HepG2 (cell line): ENCODE measurements at regions not wholly inside any gene's neighbourhood (a gene's known extent, or its start where the extent isn't known, plus 50 kb on each side); places are given as distances from the start of the nearest gene placed in this dataset.

Source experiments
- ATAC-seq: fragments of 200-7000 bp; cut with Tn5 transposase; 3 replicates; pipeline ENCODE4 v1.9.1; 2020; ENCODE audit warnings: mild to moderate bottlenecking, moderate library complexity
- BruUV-seq: library from RNA; stranded (reverse); fragments of 400-500 nt; replicated peaks from 2 replicates; lab custom pipeline; 2021; lab: Mats Ljungman, UMichigan
- CTCF ChIA-PET: fragments of 300-600 bp; formaldehyde crosslinking; extraction: SDS; loops from one replicate; lab custom pipeline; 2021; ENCODE audit warnings: low total read pairs, inconsistent platforms, low intra/inter-chr PET ratio; lab: Yijun Ruan, JAX
- POLR2A ChIA-PET: fragments of 350-600 bp; sonication (Branson Sonifier 250); formaldehyde crosslinking; loops from one replicate; lab custom pipeline; 2020; ENCODE audit warnings: antibody characterized with exemption, inconsistent platforms; lab: Yijun Ruan, JAX
- DNase-seq: peaks from one replicate; pipeline ENCODE4 v3.0.0-alpha.2; 2015; ENCODE audit warnings: low spot score
- FAIRE-seq: peaks from 3 replicates; lab custom pipeline; 2011; peaks lifted over from hg19 to GRCh38; lab: Jason Lieb, UNC
- H2AFZ ChIP-seq: one replicate; pipeline ENCODE4 v1.6.1; 2011; ENCODE audit warnings: low read length, inconsistent platforms
- H3K27ac ChIP-seq: fragments of 300-600 bp; 3 replicates; pipeline ENCODE4 v1.8.0; 2011; ENCODE audit warnings: mixed run types, mild to moderate bottlenecking, mixed read lengths, low read length, inconsistent platforms; ENCODE audit not compliant: insufficient read depth; ENCODE audit errors: extremely low read length
- H3K27me3 ChIP-seq, 2 experiments: fragments of 200-600 bp in 1 of 2; 2 replicates in 1 of 2; 3 replicates in 1 of 2; pipeline versions ENCODE4 v1.6.0 to v1.8.0; 2011; ENCODE audit warnings: low read length in 2 of 2, mild to moderate bottlenecking in 2 of 2, moderate library complexity in 2 of 2, inconsistent platforms in 1 of 2; ENCODE audit not compliant: insufficient read depth in 2 of 2, control insufficient read depth in 1 of 2
- H3K36me3 ChIP-seq, 2 experiments: fragments of 200-600 bp in 1 of 2; replicated peaks in 1 of 2; 2 replicates in 1 of 2; 3 replicates in 1 of 2; pipeline versions ENCODE4 v1.5.1 to v1.8.0; 2011; ENCODE audit warnings: low read length in 2 of 2, inconsistent platforms in 1 of 2; ENCODE audit not compliant: insufficient read depth in 2 of 2, control insufficient read depth in 1 of 2
- H3K4me1 ChIP-seq: 2 replicates; pipeline ENCODE4 v1.5.1; 2012; ENCODE audit warnings: low read length, inconsistent platforms; ENCODE audit not compliant: insufficient read depth
- H3K4me2 ChIP-seq: 2 replicates; pipeline ENCODE4 v1.6.0; 2011; ENCODE audit warnings: low read depth, low read length, inconsistent platforms
- H3K4me3 ChIP-seq, 3 experiments: fragments of 200-600 bp in 1 of 3; sonication (generic), shearing (Covaris generic) in 1 of 3; replicated peaks in 1 of 3; 2 replicates each; pipeline ENCODE4 v1.5.1; 2011 to 2016; ENCODE audit warnings: low read length in 3 of 3, inconsistent platforms in 2 of 3, low read depth in 2 of 3, mild to moderate bottlenecking in 2 of 3, control low read depth in 1 of 3, mixed read lengths in 1 of 3; ENCODE audit not compliant: insufficient read depth in 1 of 3
- H3K79me2 ChIP-seq: one replicate; pipeline ENCODE4 v1.6.1; 2011; ENCODE audit warnings: low read length, inconsistent platforms; ENCODE audit not compliant: insufficient read depth
- H3K9ac ChIP-seq: 2 replicates; pipeline ENCODE4 v1.6.0; 2011; ENCODE audit warnings: mild to moderate bottlenecking, low read depth, low read length, inconsistent platforms; ENCODE audit not compliant: insufficient read depth
- H3K9me3 ChIP-seq: 2 replicates; pipeline ENCODE4 v1.5.1; 2012; ENCODE audit warnings: mild to moderate bottlenecking, low read length
- H4K20me1 ChIP-seq: 2 replicates; pipeline ENCODE4 v1.6.0; 2011; ENCODE audit warnings: inconsistent platforms, mild to moderate bottlenecking, low read length, moderate library complexity; ENCODE audit not compliant: insufficient read depth
- CBX2 ChIP-seq, 2 experiments: fragments of 200-600 bp in 1 of 2; sonication (generic); formaldehyde crosslinking in 1 of 2; IDR thresholded peaks; 2 replicates each; pipeline versions ENCODE4 v1.7.0 to v1.8.1; 2018 to 2022; ENCODE audit warnings: low read depth in 2 of 2, low read length in 1 of 2, mild to moderate bottlenecking in 1 of 2, missing genetic modification reagents in 1 of 2
- CENPBD1 ChIP-seq: sonication (generic); formaldehyde crosslinking; IDR thresholded peaks from 2 replicates; pipeline ENCODE4 v1.8.0; 2022; ENCODE audit warnings: missing genetic modification reagents, low read depth, mild to moderate bottlenecking, borderline replicate concordance
- HOXA7 ChIP-seq: sonication (generic); formaldehyde crosslinking; IDR thresholded peaks from 2 replicates; pipeline ENCODE4 v1.8.1; 2022; ENCODE audit warnings: mild to moderate bottlenecking, missing genetic modification reagents, moderate library complexity
- JARID2 ChIP-seq: sonication (generic); formaldehyde crosslinking; IDR thresholded peaks from 2 replicates; pipeline ENCODE4 v1.8.1; 2023; ENCODE audit warnings: missing genetic modification reagents, inconsistent platforms; ENCODE audit not compliant: insufficient replicate concordance
- MXD3 ChIP-seq: IDR thresholded peaks from 2 replicates; pipeline ENCODE4 v1.6.1; 2016; ENCODE audit warnings: mild to moderate bottlenecking, missing biosample characterization, missing genetic modification reagents
- NR2C2 ChIP-seq: sonication (generic); formaldehyde crosslinking; IDR thresholded peaks from 2 replicates; pipeline ENCODE4 v1.4.0; 2020; ENCODE audit warnings: missing genetic modification reagents, mild to moderate bottlenecking, moderate library complexity, borderline replicate concordance
- SAP130 ChIP-seq: IDR thresholded peaks from 2 replicates; pipeline ENCODE4 v1.6.1; 2016; ENCODE audit warnings: low read depth
- SETDB1 ChIP-seq: sonication (generic); formaldehyde crosslinking; IDR thresholded peaks from 2 replicates; pipeline ENCODE4 v1.5.1; 2020; ENCODE audit warnings: missing genetic modification reagents, mild to moderate bottlenecking, borderline replicate concordance
- SMAD1 ChIP-seq: sonication (generic); formaldehyde crosslinking; IDR thresholded peaks from 2 replicates; pipeline ENCODE4 v1.4.0; 2020; ENCODE audit warnings: missing genetic modification reagents, low read depth, mild to moderate bottlenecking, borderline replicate concordance
- TSC22D2 ChIP-seq: sonication (generic); formaldehyde crosslinking; IDR thresholded peaks from 2 replicates; pipeline ENCODE4 v1.5.1; 2020; ENCODE audit warnings: missing genetic modification reagents, mild to moderate bottlenecking, borderline replicate concordance
- ZFAT ChIP-seq: sonication (generic); formaldehyde crosslinking; conservative IDR thresholded peaks from 2 replicates; pipeline ENCODE4 v1.8.1; 2023; ENCODE audit warnings: missing genetic modification reagents, inconsistent platforms
- ZFP82 ChIP-seq: sonication (generic); formaldehyde crosslinking; IDR thresholded peaks from 2 replicates; pipeline ENCODE4 v1.5.1; 2020; ENCODE audit warnings: mild to moderate bottlenecking, missing genetic modification reagents, borderline replicate concordance
- ZNF260 ChIP-seq: sonication (generic); formaldehyde crosslinking; IDR thresholded peaks from 2 replicates; pipeline ENCODE4 v1.4.0; 2020; ENCODE audit warnings: missing genetic modification reagents, low read depth, mild to moderate bottlenecking, borderline replicate concordance
- ZNF569 ChIP-seq: sonication (generic); formaldehyde crosslinking; IDR thresholded peaks from 2 replicates; pipeline ENCODE4 v1.5.0; 2020; ENCODE audit warnings: mild to moderate bottlenecking, missing genetic modification reagents, moderate library complexity, borderline replicate concordance
- ZSCAN31 ChIP-seq: sonication (generic); formaldehyde crosslinking; IDR thresholded peaks from 2 replicates; pipeline ENCODE4 v1.5.0; 2020; ENCODE audit warnings: low read depth, mild to moderate bottlenecking, missing genetic modification reagents
- WGBS: methylation state at CpG from one replicate; pipeline ENCODE4 v1.1.6; 2017; ENCODE audit warnings: low lambda C conversion rate; 5-methylcytosine and 5-hydroxymethylcytosine counted together
- in situ Hi-C: cut with HindIII; loops from 2 replicates; pipeline ENCODE4 v1.10.0; 2017; ENCODE audit warnings: low pct_unique_long_range_greater_than_20kb; ENCODE audit not compliant: extremely low pct_ligation_motif_present
- intact Hi-C: fragments of 100-400 bp; cut with micrococcal nuclease; formaldehyde crosslinking; loops from one replicate; pipeline ENCODE4 v1.10.0; 2022; ENCODE audit not compliant: unreplicated experiment
- TF ChIP-seq, protein P1 (sequence below): IDR thresholded peaks from 2 replicates; pipeline ENCODE4 v1.6.1; 2012; ENCODE audit warnings: low read depth, low read length, improper control_type of control experiment
- TF ChIP-seq, protein P2 (sequence below): sonication (generic); formaldehyde crosslinking; IDR thresholded peaks from 2 replicates; pipeline ENCODE4 v1.9.0; 2021; ENCODE audit warnings: missing genetic modification reagents, borderline replicate concordance
- TF ChIP-seq, protein P3 (sequence below): sonication (generic); formaldehyde crosslinking; IDR thresholded peaks from 2 replicates; pipeline ENCODE4 v1.4.0; 2020; ENCODE audit warnings: missing genetic modification reagents

- no peaks in the 10 kb centered on the region for H3K9me3 ChIP-seq
- peaks cover 0 to 15% of the 10 kb centered on the region in 2 experiments; a peak in 2 of 5 replicates for H3K27me3 ChIP-seq
- DNase-seq (no peak), ATAC-seq (no peak), FAIRE-seq (no peak)
- no peak overlapping the region for H3K27ac ChIP-seq
- H3K4me2 ChIP-seq = no peak overlapping the region
- H3K79me2 ChIP-seq = no peaks in the 10 kb centered on the region
- no peaks in the 10 kb centered on the region for H4K20me1 ChIP-seq
- WGBS = 7% methylated on average over 2 of the region's 2 CpGs
- POLR2A ChIA-PET = no interaction called here
- H3K4me3 ChIP-seq = no peak overlapping the region
- in situ Hi-C loops = no loop called here
- intact Hi-C loops = no loop called here
- H2AFZ ChIP-seq = no peak overlapping the region
- CTCF ChIA-PET = no interaction called here
- no peaks in the 10 kb centered on the region for H3K36me3 ChIP-seq
- BruUV-seq = no TSS peak
- peaks cover 7% of the 10 kb centered on the region; the same call in 1 of the 2 replicates for H3K4me1 ChIP-seq
- H3K9ac ChIP-seq = no peak overlapping the region
- TF ChIP-seq ZNF260 (CRISPR knock-in tag) (no peak), TSC22D2 (CRISPR knock-in tag) (no peak), MXD3 (no peak), CENPBD1 (CRISPR knock-in tag) (no peak), JARID2 (CRISPR knock-in tag) (no peak), ZSCAN31 (CRISPR knock-in tag) (no peak), SMAD1 (CRISPR knock-in tag) (no peak), NR2C2 (CRISPR knock-in tag) (no peak), SETDB1 (no peak), ZFP82 (no peak), CBX2 (IDR thresholded peaks at IDR 0.05; ENCODE audit: low read depth, low read length) (no peak), CBX2 (CRISPR knock-in tag; IDR thresholded peaks at IDR 0.05; ENCODE audit: low read depth) (no peak), SAP130 (CRISPR knock-in tag) (no peak), HOXA7 (CRISPR knock-in tag) (no peak), ZNF569 (CRISPR knock-in tag) (no peak), ZFAT (CRISPR knock-in tag) (no peak)
- TF ChIP-seq, protein P1, sequence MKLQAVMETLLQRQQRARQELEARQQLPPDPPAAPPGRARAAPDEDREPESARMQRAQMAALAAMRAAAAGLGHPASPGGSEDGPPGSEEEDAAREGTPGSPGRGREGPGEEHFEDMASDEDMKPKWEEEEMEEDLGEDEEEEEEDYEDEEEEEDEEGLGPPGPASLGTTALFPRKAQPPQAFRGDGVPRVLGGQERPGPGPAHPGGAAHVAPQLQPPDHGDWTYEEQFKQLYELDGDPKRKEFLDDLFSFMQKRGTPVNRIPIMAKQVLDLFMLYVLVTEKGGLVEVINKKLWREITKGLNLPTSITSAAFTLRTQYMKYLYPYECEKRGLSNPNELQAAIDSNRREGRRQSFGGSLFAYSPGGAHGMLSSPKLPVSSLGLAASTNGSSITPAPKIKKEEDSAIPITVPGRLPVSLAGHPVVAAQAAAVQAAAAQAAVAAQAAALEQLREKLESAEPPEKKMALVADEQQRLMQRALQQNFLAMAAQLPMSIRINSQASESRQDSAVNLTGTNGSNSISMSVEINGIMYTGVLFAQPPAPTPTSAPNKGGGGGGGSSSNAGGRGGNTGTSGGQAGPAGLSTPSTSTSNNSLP = no peak
- TF ChIP-seq, protein P2, sequence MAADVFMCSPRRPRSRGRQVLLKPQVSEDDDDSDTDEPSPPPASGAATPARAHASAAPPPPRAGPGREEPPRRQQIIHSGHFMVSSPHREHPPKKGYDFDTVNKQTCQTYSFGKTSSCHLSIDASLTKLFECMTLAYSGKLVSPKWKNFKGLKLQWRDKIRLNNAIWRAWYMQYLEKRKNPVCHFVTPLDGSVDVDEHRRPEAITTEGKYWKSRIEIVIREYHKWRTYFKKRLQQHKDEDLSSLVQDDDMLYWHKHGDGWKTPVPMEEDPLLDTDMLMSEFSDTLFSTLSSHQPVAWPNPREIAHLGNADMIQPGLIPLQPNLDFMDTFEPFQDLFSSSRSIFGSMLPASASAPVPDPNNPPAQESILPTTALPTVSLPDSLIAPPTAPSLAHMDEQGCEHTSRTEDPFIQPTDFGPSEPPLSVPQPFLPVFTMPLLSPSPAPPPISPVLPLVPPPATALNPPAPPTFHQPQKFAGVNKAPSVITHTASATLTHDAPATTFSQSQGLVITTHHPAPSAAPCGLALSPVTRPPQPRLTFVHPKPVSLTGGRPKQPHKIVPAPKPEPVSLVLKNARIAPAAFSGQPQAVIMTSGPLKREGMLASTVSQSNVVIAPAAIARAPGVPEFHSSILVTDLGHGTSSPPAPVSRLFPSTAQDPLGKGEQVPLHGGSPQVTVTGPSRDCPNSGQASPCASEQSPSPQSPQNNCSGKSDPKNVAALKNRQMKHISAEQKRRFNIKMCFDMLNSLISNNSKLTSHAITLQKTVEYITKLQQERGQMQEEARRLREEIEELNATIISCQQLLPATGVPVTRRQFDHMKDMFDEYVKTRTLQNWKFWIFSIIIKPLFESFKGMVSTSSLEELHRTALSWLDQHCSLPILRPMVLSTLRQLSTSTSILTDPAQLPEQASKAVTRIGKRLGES (CRISPR knock-in tag) = no peak
- TF ChIP-seq, protein P3, sequence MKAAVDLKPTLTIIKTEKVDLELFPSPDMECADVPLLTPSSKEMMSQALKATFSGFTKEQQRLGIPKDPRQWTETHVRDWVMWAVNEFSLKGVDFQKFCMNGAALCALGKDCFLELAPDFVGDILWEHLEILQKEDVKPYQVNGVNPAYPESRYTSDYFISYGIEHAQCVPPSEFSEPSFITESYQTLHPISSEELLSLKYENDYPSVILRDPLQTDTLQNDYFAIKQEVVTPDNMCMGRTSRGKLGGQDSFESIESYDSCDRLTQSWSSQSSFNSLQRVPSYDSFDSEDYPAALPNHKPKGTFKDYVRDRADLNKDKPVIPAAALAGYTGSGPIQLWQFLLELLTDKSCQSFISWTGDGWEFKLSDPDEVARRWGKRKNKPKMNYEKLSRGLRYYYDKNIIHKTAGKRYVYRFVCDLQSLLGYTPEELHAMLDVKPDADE (CRISPR knock-in tag) = no peak
Observed at GRCh38 chr9:96128880-96129279, 173.1 kb downstream of the HSD17B3 start.
